ENCODE measurements at regions not wholly inside any gene's neighbourhood (a gene's known extent, or its start where the extent isn't known, plus 50 kb on each side); places are given as distances from the start of the nearest gene placed in this dataset.

DNA sequence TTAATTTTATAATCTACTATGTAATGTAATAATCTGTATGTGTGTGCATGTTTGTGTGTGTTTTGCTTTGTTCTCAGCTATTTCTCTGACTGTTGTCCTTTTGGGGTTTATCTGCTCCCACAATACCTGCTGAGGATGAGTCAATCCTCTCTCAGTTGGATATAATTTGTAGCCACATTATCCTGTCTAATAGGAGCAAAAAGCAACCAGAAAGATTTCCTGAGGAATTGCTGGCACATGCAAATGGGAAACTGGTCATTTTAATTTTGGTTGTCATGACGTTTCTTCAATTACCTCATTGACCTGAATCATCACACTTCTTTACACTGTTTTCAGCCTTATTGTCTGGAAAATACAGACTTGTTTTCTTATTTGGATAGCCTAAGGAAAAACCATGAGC is 488.4 kb downstream of the KLF5 start:
- WGBS, 2 donors: 57 to 70% methylated on average over 1 of the region's 1 CpG

DNA sequence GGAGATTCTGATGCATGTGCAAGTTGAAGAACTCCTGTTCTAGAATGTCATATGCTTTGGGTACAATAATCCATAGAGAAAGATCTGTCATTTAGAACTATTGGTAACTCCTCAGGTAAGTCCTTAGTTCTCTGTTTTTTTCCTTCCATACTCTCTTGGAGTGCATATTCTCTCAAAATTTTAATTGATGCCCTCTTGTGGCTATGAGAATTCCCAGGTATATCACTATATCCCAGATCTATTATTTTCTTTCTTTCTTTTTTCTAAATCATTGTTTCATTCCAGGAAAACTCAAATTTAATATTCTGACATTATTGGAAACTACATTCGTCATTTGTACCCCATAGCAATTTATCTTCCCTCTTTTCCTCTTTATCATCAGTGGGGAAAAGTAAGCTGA is 485.4 kb downstream of the KLF5 start:
- no peak overlapping the region for H3K4me3 ChIP-seq
- H3K4me1 ChIP-seq: no peaks in the 10 kb centered on the region
- H3K9me3 ChIP-seq: no peaks in the 10 kb centered on the region
- DNase-seq: no peak
- no peak overlapping the region for H3K27ac ChIP-seq
- intact Hi-C loops (cut with DNase I): no loop called here
- H3K36me3 ChIP-seq (replicated peaks in 1 of 2; ENCODE audit: insufficient read depth in 1 of 2, low read depth in 2 of 2): no peaks in the 10 kb centered on the region
- no peak for ATAC-seq
- no peak for TF ChIP-seq POLR2A (IDR thresholded peaks at IDR 0.05)
- TF ChIP-seq CTCF (IDR thresholded peaks at IDR 0.05): peak in 2 of 7 experiments; percentile 14 to 16
- H3K27me3 ChIP-seq: no peaks in the 10 kb centered on the region
- WGBS, 2 donors: 31 to 56% methylated on average over 1 of the region's 1 CpG

More for the DNA sequence above, 488.4 kb downstream of the KLF5 start:
- intact Hi-C loops (cut with DNase I): no loop called here
- Histone ChIP-seq H3K4me1 (peaks cover 7% of the 10 kb centered on the region), H3K36me3 (replicated peaks in 1 of 2; ENCODE audit: insufficient read depth in 1 of 2, low read depth in 2 of 2) (no peaks in the 10 kb centered on the region), H3K4me3 (no peak overlapping the region), H3K27me3 (no peaks in the 10 kb centered on the region), H3K9me3 (no peaks in the 10 kb centered on the region), H3K27ac (no peak overlapping the region)
- TF ChIP-seq POLR2A (IDR thresholded peaks at IDR 0.05) (no peak), CTCF (IDR thresholded peaks at IDR 0.05) (no peak)
- DNase-seq: no peak
- no peak for ATAC-seq

- H3K27me3 ChIP-seq: no peaks in the 10 kb centered on the region
- H3K4me3 ChIP-seq: no peak overlapping the region
- H3K4me1 ChIP-seq: no peaks in the 10 kb centered on the region
- DNase-seq (no peak), ATAC-seq (no peak)
- no peaks in the 10 kb centered on the region for H3K36me3 ChIP-seq (replicated peaks in 1 of 2; ENCODE audit: insufficient read depth in 1 of 2, low read depth in 2 of 2)
- no peak overlapping the region for H3K27ac ChIP-seq
- TF ChIP-seq POLR2A (IDR thresholded peaks at IDR 0.05): no peak
- no peak for TF ChIP-seq CTCF (IDR thresholded peaks at IDR 0.05)
- intact Hi-C loops (cut with DNase I): no loop called here
- H3K9me3 ChIP-seq: no peaks in the 10 kb centered on the region
Observed at GRCh38 chr13:73542446-73542845, 483.6 kb downstream of the KLF5 start.

GRCh38 chr13:73536865-73537264 is 478.1 kb downstream of the KLF5 start:
- H3K4me1 ChIP-seq: no peaks in the 10 kb centered on the region
- H3K36me3 ChIP-seq (replicated peaks in 1 of 2; ENCODE audit: insufficient read depth in 1 of 2, low read depth in 2 of 2): no peaks in the 10 kb centered on the region
- ATAC-seq: no peak
- no peaks in the 10 kb centered on the region for H3K9me3 ChIP-seq
- H3K4me3 ChIP-seq: no peak overlapping the region
- no peak overlapping the region for H3K27ac ChIP-seq
- H3K27me3 ChIP-seq: no peaks in the 10 kb centered on the region
- WGBS, 2 donors: 27 to 33% methylated on average over 4 of the region's 4 CpGs
- DNase-seq: no peak
- no peak for TF ChIP-seq POLR2A (IDR thresholded peaks at IDR 0.05)
- no peak for TF ChIP-seq CTCF (IDR thresholded peaks at IDR 0.05)
- intact Hi-C loops (cut with DNase I): no loop called here

DNA sequence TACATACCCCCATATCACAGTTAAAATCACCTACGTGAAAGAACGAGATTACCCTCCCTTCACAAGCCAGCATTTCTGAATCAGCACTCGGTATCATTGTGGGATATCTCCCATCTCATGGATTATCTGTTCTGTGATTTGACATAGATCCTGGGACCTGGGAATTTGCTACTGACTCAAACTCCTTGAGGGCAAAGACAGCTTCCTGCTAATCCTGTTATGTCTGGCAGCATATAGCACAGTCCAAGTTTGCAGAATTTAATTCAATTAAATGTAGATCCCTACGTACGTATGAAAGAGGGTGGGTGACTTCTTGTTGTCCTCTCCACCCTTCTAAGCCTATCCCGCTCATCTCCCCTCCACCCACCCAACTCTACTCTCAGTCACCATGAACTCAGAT is 476.5 kb downstream of the KLF5 start:
- no peak overlapping the region for H3K27ac ChIP-seq
- H3K9me3 ChIP-seq: no peaks in the 10 kb centered on the region
- 85 to 88% methylated on average over 6 of the region's 6 CpGs for WGBS, 2 donors
- ATAC-seq: no peak
- intact Hi-C loops (cut with DNase I): no loop called here
- no peak for TF ChIP-seq CTCF (IDR thresholded peaks at IDR 0.05)
- no peak for TF ChIP-seq POLR2A (IDR thresholded peaks at IDR 0.05)
- H3K4me3 ChIP-seq: no peak overlapping the region
- no peaks in the 10 kb centered on the region for H3K27me3 ChIP-seq
- H3K36me3 ChIP-seq (replicated peaks in 1 of 2; ENCODE audit: insufficient read depth in 1 of 2, low read depth in 2 of 2): no peaks in the 10 kb centered on the region
- DNase-seq: no peak
- no peaks in the 10 kb centered on the region for H3K4me1 ChIP-seq

Measured in body of pancreas (tissue), 4 donors.